ENCODE measurements at regions not wholly inside any gene's neighbourhood (a gene's known extent, or its start where the extent isn't known, plus 50 kb on each side); places are given as distances from the start of the nearest gene placed in this dataset.

- TF ChIP-seq CTCF (IDR thresholded peaks at IDR 0.05) (no peak), POLR2A (IDR thresholded peaks at IDR 0.05; ENCODE audit: low read depth) (no peak), POLR2AphosphoS5 (IDR thresholded peaks at IDR 0.05) (no peak), EP300 (IDR thresholded peaks at IDR 0.05) (no peak)
Measured at GRCh38 chr7:86918245-86918644, 141.2 kb downstream of the ELAPOR2 start.

Data from esophagus muscularis mucosa (tissue), 4 donors.